ENCODE measurements at regions not wholly inside any gene's neighbourhood (a gene's known extent, or its start where the extent isn't known, plus 50 kb on each side); places are given as distances from the start of the nearest gene placed in this dataset.

GRCh38 chr5:167507463-167508233 is 783.8 kb upstream of the WWC1 start:
- no peak for DNase-seq
- in situ Hi-C loops (cut with HindIII; ENCODE audit: low pct_ligation_motif_present, low pct_unique_long_range_greater_than_20kb, low sequenced_read_pairs): no loop called here

DNA sequence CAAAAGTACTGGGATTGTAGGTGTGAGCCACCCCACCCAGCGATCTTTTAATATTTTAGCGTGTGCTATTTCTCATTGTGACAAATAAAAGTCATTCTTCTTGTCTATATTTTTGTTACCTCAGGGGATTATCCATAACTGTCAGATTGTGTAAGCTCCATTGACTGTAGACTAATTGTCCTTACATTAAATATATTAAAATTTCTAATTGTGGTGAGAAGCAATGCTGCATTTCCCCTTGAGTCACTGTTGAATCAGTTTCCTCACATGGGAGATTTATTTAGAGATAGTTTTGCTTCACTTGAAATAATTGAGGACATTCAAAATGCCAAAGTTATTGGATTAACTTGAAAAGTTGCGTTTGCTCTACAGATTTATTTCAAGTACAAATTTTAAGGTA is 782.4 kb upstream of the WWC1 start:
- in situ Hi-C loops (cut with HindIII; ENCODE audit: low pct_ligation_motif_present, low pct_unique_long_range_greater_than_20kb, low sequenced_read_pairs): no loop called here
- no peak for DNase-seq

DNA sequence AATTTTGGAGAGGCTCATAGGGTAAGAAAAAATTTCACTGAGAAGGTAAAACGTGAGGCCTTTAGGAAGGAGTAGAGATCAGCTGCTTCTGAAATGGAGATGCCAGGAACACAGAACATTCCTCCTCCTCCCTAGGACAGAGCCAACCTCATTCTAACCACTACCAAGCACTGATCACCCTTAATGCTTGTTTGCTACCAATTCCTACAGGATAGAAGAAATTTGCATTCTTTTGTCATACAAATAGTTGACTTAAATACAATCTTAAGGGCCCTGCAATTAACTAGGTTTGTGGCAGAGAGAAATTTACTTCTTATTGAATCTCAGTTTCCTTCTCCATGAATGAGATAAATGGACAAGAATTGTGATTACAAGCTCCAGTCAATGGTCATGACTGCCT is 780.2 kb upstream of the WWC1 start:
- in situ Hi-C loops (cut with HindIII; ENCODE audit: low pct_ligation_motif_present, low pct_unique_long_range_greater_than_20kb, low sequenced_read_pairs): no loop called here
- DNase-seq: no peak

DNA sequence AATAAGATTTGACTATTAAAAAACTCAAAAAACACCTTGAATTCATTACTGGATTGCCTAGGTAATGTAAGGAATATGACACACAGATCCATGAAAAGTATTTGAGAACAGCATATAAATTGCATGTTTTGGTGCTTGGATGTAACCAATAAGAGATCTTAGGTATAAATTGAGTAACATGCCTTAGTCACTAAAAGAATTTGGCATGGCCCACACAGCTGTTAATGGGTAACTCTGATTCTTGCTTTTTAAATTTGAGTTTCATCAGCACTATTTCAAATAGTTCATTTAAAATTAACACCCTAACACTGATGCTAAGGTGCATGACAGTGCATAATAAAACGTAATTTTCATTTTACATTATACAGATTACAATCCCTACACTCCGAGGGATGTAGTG is 779.3 kb upstream of the WWC1 start:
- no peak for DNase-seq

DNA sequence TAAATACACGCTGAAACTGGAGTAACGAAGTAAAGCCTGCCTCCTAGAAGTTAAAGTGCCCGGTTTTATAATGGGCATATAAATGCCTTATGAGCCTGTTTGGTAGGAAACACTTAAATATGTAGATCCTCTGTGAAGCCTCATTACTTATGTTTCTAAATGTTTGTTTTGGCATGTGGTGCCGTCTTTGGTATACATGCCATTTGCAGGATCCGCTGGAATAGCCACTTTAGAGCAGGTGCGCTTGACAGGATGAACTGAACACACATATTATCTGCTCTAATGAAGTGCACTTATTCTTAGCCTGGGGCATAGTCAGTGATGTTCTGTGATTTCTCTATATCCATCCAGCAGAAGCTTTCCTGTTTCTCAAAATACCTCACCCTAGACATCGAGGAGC is 778.1 kb upstream of the WWC1 start:
- DNase-seq: no peak
- in situ Hi-C loops (cut with HindIII; ENCODE audit: low pct_ligation_motif_present, low pct_unique_long_range_greater_than_20kb, low sequenced_read_pairs): no loop called here

More for the DNA sequence above, 779.3 kb upstream of the WWC1 start:
- in situ Hi-C loops (cut with HindIII; ENCODE audit: low pct_ligation_motif_present, low pct_unique_long_range_greater_than_20kb, low sequenced_read_pairs): no loop called here

DNA sequence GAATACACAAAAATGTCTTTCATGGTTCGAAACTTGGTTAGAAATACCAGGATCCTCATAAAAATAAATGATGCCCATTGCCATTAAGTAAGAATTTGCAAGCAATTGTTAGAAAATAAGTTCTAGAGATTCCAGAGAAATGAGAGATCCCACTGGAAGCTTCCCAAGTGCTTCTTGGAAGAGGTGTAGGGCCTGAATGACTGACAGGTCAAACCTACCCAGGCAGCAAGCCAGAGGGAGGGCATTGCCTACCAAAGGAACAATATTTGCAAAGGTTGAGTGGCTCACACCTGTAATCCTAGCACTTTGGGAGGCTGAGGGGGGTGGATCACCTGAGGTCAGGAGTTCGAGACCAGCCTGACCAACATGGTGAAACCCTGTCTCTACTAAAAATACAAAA is 777.0 kb upstream of the WWC1 start:
- in situ Hi-C loops (cut with HindIII; ENCODE audit: low pct_ligation_motif_present, low pct_unique_long_range_greater_than_20kb, low sequenced_read_pairs): no loop called here
- no peak for DNase-seq

- in situ Hi-C loops (cut with HindIII; ENCODE audit: low pct_ligation_motif_present, low pct_unique_long_range_greater_than_20kb, low sequenced_read_pairs): no loop called here
- DNase-seq: no peak
These were observed 766.4 kb upstream of the WWC1 start for GRCh38 chr5:167525004-167525403.

- DNase-seq: no peak
- in situ Hi-C loops (cut with HindIII; ENCODE audit: low pct_ligation_motif_present, low pct_unique_long_range_greater_than_20kb, low sequenced_read_pairs): no loop called here
These were observed 762.8 kb upstream of the WWC1 start for GRCh38 chr5:167528651-167529050.

DNA sequence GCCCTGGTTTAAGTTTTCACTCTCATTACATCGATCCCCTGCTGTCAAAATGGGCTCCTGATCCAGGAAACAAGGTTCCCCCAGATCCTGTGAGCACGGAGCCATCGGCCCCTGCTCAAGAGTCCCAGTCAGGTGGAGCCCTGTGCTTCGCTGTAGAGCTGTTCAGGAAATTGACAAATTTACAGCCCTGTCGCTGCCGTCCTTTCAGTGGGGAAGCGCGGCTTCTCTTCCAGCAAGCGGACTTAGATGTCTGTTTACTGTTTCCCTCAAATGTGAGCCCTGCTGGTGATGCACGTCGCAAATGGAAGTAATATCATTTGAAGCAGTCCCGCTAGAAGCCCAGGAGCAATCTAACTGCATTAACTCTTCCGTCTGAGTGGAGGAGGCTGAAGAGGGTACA is 760.9 kb upstream of the WWC1 start:
- in situ Hi-C loops (cut with HindIII; ENCODE audit: low pct_ligation_motif_present, low pct_unique_long_range_greater_than_20kb, low sequenced_read_pairs): no loop called here
- no peak for DNase-seq

- in situ Hi-C loops (cut with HindIII; ENCODE audit: low pct_ligation_motif_present, low pct_unique_long_range_greater_than_20kb, low sequenced_read_pairs): no loop called here
- DNase-seq: no peak
These were observed 757.3 kb upstream of the WWC1 start for GRCh38 chr5:167533814-167534795.

GRCh38 chr5:167539747-167540146 is 751.7 kb upstream of the WWC1 start:
- no peak for DNase-seq
- in situ Hi-C loops (cut with HindIII; ENCODE audit: low pct_ligation_motif_present, low pct_unique_long_range_greater_than_20kb, low sequenced_read_pairs): no loop called here

- no peak for DNase-seq
- in situ Hi-C loops (cut with HindIII; ENCODE audit: low pct_ligation_motif_present, low pct_unique_long_range_greater_than_20kb, low sequenced_read_pairs): no loop called here
These were observed 745.2 kb upstream of the WWC1 start for GRCh38 chr5:167546270-167546669.

DNA sequence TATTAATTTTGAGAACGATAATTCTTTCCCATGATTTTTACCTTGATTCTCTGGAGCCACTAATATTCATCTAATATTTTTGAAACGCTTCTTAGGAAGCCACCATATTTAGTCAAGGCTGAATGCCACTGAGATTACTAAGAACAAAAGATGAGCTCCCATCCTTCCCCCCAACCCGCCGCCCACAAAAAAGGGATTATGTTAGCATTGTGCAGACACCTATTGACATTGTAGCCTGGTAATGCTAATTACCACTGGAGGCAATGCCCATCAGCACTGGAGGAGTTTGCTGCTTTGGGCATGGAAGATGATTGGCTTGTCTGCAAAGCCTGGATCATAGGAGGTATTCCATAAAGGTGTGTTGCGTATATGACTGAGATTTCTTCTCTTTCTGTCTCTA is 739.1 kb upstream of the WWC1 start:
- DNase-seq: no peak
- in situ Hi-C loops (cut with HindIII; ENCODE audit: low pct_ligation_motif_present, low pct_unique_long_range_greater_than_20kb, low sequenced_read_pairs): no loop called here

DNA sequence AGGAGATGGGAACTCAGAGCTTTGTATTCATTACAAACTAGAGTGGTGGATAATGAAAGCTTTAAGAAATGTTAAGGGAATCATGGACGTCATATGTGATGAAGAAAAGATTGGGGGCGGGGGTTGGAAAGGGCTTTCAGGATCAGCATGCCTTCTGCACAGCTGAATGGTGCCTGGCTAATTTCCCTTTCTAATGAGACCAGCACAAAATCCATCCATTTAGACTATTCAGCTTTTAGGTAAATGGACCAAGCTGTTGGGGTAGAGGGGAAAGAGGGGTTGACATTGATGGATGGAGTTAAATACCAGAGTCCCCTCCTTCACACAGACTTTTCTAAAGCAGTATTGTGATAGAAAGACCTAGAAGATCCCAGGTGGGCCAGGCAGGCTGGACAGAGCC is 737.9 kb upstream of the WWC1 start:
- in situ Hi-C loops (cut with HindIII; ENCODE audit: low pct_ligation_motif_present, low pct_unique_long_range_greater_than_20kb, low sequenced_read_pairs): no loop called here
- no peak for DNase-seq

- no peak for DNase-seq
- in situ Hi-C loops (cut with HindIII; ENCODE audit: low pct_ligation_motif_present, low pct_unique_long_range_greater_than_20kb, low sequenced_read_pairs): no loop called here
These were observed 736.7 kb upstream of the WWC1 start for GRCh38 chr5:167554564-167555290.

- in situ Hi-C loops (cut with HindIII; ENCODE audit: low pct_ligation_motif_present, low pct_unique_long_range_greater_than_20kb, low sequenced_read_pairs): no loop called here
- no peak for DNase-seq
These were observed 735.8 kb upstream of the WWC1 start for GRCh38 chr5:167555565-167556166.

GRCh38 chr5:167557359-167557758 is 734.1 kb upstream of the WWC1 start:
- in situ Hi-C loops (cut with HindIII; ENCODE audit: low pct_ligation_motif_present, low pct_unique_long_range_greater_than_20kb, low sequenced_read_pairs): no loop called here
- DNase-seq: no peak

GRCh38 chr5:167561796-167562195 is 729.6 kb upstream of the WWC1 start:
- in situ Hi-C loops (cut with HindIII; ENCODE audit: low pct_ligation_motif_present, low pct_unique_long_range_greater_than_20kb, low sequenced_read_pairs): no loop called here
- DNase-seq: no peak

GRCh38 chr5:167564275-167564674 is 727.2 kb upstream of the WWC1 start:
- in situ Hi-C loops (cut with HindIII; ENCODE audit: low pct_ligation_motif_present, low pct_unique_long_range_greater_than_20kb, low sequenced_read_pairs): no loop called here
- no peak for DNase-seq
